ENCODE measurements at regions not wholly inside any gene's neighbourhood (a gene's known extent, or its start where the extent isn't known, plus 50 kb on each side); places are given as distances from the start of the nearest gene placed in this dataset.

DNA sequence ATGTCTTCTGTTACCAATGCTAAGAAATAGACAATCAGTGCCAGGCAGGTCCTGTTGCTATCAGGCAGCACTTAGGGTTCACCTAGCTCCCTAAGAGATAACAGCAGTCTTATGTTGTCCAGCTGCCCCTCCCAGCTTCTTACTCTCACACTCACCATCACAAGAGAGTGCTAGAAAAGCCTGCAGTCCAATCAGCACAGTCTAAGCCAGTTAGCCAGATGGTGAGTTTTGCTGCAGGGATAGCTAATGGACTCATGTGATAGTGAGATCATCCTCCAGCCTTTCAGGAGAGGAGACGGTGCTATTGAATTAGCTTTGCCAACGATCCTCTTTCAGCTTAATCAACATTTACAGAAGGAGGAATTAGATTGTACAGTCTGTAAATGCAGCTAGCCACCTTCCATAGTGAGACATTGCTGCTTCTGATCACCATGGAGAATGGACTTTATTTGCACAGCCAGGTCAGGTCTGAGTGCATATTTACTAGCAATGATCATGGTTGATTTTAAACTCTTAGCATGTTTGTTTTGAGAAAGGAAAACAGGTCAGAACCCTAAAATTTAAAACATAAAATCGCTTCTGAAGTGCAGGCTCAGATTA lies 438.3 kb downstream of the CENPC start:
- H3K27ac ChIP-seq (replicated peaks in 1 of 4), result no peak overlapping the region
- TF ChIP-seq POLR2A (IDR thresholded peaks at IDR 0.05; ENCODE audit: low read depth), result no peak
- TF ChIP-seq POLR2AphosphoS5 (IDR thresholded peaks at IDR 0.05), result no peak
- TF ChIP-seq, protein P1, sequence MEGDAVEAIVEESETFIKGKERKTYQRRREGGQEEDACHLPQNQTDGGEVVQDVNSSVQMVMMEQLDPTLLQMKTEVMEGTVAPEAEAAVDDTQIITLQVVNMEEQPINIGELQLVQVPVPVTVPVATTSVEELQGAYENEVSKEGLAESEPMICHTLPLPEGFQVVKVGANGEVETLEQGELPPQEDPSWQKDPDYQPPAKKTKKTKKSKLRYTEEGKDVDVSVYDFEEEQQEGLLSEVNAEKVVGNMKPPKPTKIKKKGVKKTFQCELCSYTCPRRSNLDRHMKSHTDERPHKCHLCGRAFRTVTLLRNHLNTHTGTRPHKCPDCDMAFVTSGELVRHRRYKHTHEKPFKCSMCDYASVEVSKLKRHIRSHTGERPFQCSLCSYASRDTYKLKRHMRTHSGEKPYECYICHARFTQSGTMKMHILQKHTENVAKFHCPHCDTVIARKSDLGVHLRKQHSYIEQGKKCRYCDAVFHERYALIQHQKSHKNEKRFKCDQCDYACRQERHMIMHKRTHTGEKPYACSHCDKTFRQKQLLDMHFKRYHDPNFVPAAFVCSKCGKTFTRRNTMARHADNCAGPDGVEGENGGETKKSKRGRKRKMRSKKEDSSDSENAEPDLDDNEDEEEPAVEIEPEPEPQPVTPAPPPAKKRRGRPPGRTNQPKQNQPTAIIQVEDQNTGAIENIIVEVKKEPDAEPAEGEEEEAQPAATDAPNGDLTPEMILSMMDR (IDR thresholded peaks at IDR 0.05), result no peak
- TF ChIP-seq EP300 (IDR thresholded peaks at IDR 0.05), result no peak
- no peaks in the 10 kb centered on the region for H3K4me1 ChIP-seq
- no peaks in the 10 kb centered on the region for H3K36me3 ChIP-seq
- WGBS, result 56% methylated on average over 3 of the region's 3 CpGs
- no peak for DNase-seq (ENCODE audit: extremely low spot score)
- H3K9me3 ChIP-seq, result no peaks in the 10 kb centered on the region
- no peak overlapping the region for H3K4me3 ChIP-seq
- H3K27me3 ChIP-seq, result no peaks in the 10 kb centered on the region
- intact Hi-C loops (cut with DNase I), result no loop called here

DNA sequence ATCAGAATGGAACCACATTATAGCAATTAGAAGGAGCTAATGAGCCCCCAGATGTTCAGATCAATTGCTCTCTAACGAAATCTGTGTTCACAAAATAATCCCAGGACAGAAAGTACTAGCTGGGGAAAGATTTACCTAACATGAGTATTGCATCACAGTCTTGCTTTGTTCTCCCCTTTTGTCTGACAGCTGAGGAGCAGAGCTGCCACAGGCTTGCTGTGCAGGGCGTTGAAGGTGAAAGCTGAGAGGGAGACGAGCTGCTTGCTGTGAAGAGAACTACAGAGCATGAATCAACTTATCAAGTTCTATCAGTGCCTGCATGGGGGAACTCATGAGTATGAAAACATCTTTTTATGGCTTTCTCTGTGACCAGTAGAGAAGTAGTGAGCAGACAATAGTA lies 441.2 kb downstream of the CENPC start:
- no peaks in the 10 kb centered on the region for H3K36me3 ChIP-seq
- no peak for DNase-seq (ENCODE audit: extremely low spot score)
- no peaks in the 10 kb centered on the region for H3K4me1 ChIP-seq
- H3K27ac ChIP-seq (replicated peaks in 1 of 4), result no peak overlapping the region
- 48% methylated on average over 3 of the region's 3 CpGs for WGBS
- no peaks in the 10 kb centered on the region for H3K27me3 ChIP-seq
- intact Hi-C loops (cut with DNase I), result no loop called here
- H3K9me3 ChIP-seq, result no peaks in the 10 kb centered on the region
- H3K4me3 ChIP-seq, result no peak overlapping the region
- TF ChIP-seq, protein P1 (IDR thresholded peaks at IDR 0.05), result no peak
- TF ChIP-seq POLR2A (IDR thresholded peaks at IDR 0.05; ENCODE audit: low read depth) (no peak), POLR2AphosphoS5 (IDR thresholded peaks at IDR 0.05) (no peak), EP300 (IDR thresholded peaks at IDR 0.05) (no peak)

DNA sequence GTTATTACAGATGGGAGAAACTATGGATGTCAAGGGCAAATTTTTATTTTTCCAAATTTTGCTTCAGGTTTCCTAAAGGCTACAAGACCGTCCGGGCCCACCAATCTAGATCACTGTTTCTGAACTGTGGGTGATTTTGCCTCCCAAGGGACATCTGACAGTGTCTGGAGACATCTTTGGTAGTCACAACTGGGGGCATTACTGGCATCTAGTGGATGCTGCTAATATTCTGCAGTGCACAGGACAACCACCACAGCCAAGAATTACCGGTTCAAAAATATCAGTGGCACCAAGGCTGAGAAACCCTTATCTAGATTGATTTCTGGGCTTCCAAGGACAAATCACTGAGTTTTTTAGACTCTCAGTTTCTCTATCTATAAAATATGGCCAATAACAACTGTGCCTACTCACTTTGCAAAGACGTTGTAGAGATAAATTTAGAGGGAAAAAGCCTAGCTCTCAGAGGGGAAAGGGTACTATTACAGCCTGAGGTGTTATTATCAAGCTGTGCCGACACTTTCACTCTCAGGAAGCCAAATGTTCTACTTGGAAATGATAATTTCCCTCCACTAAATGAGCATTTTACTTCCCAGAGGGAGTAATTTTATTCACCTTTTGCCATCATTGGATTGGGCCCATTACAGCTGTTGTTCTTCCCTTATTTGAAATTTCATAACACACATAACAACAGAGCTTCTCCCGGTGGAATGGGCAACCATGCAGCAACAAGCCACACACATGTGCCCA lies 442.1 kb downstream of the CENPC start:
- intact Hi-C loops (cut with DNase I), result no loop called here
- H3K27ac ChIP-seq (replicated peaks in 1 of 4), result no peak overlapping the region
- no peaks in the 10 kb centered on the region for H3K27me3 ChIP-seq
- H3K4me3 ChIP-seq, result no peak overlapping the region
- WGBS, result 74% methylated on average over 5 of the region's 6 CpGs
- H3K36me3 ChIP-seq, result no peaks in the 10 kb centered on the region
- H3K4me1 ChIP-seq, result no peaks in the 10 kb centered on the region
- TF ChIP-seq EP300 (IDR thresholded peaks at IDR 0.05) (no peak), POLR2A (IDR thresholded peaks at IDR 0.05; ENCODE audit: low read depth) (no peak), POLR2AphosphoS5 (IDR thresholded peaks at IDR 0.05) (no peak)
- TF ChIP-seq, protein P1 (IDR thresholded peaks at IDR 0.05), result no peak
- no peaks in the 10 kb centered on the region for H3K9me3 ChIP-seq
- DNase-seq (ENCODE audit: extremely low spot score), result no peak

DNA sequence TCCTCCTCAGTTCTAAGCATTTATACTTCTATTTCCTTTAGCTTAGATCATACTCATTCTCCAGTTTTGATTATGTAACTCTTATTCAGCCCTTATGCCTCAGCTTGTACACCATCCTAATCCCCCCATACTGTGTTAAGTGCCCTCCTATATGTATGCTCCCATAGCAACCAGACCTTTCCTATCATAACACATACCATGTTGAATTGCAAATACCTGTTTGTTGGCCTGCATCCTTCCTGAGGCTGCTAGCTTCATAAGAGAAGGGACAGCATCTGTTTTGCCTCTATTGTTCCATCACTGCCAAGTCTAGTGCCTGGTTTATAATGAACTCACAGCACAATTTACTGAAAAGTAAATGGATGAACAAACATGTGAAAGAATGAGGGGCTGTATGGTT lies 443.7 kb downstream of the CENPC start:
- Histone ChIP-seq H3K4me3 (no peak overlapping the region), H3K9me3 (no peaks in the 10 kb centered on the region), H3K27ac (replicated peaks in 1 of 4) (no peak overlapping the region), H3K27me3 (no peaks in the 10 kb centered on the region), H3K4me1 (no peaks in the 10 kb centered on the region), H3K36me3 (no peaks in the 10 kb centered on the region)
- intact Hi-C loops (cut with DNase I), result no loop called here
- TF ChIP-seq, protein P1 (IDR thresholded peaks at IDR 0.05), result no peak
- no peak for TF ChIP-seq EP300 (IDR thresholded peaks at IDR 0.05)
- no peak for TF ChIP-seq POLR2A (IDR thresholded peaks at IDR 0.05; ENCODE audit: low read depth)
- TF ChIP-seq POLR2AphosphoS5 (IDR thresholded peaks at IDR 0.05), result no peak
- DNase-seq (ENCODE audit: extremely low spot score), result no peak

Data from esophagus muscularis mucosa (tissue), 4 donors.